MM.1S (cell line): ENCODE measurements at regions not wholly inside any gene's neighbourhood (a gene's known extent, or its start where the extent isn't known, plus 50 kb on each side); places are given as distances from the start of the nearest gene placed in this dataset.

ENCODE experiments used
- DNase-seq: peaks from one replicate; pipeline ENCODE4 v3.0.0-alpha.2; 2015
- H2AFZ ChIP-seq: fragments of 300-600 bp; sonication (generic); 2 replicates; pipeline ENCODE4 v1.6.0; 2016; ENCODE audit warnings: antibody characterized with exemption, low read length
- H3F3A ChIP-seq: fragments of 300-600 bp; sonication (generic); 2 replicates; pipeline ENCODE4 v1.6.1; 2016; ENCODE audit warnings: mild to moderate bottlenecking, antibody characterized with exemption, low read length, moderate library complexity, mixed read lengths; ENCODE audit not compliant: insufficient read depth
- H3K27ac ChIP-seq: fragments of 300-600 bp; sonication (generic); 2 replicates; pipeline ENCODE4 v1.5.1; 2016; ENCODE audit warnings: mild to moderate bottlenecking, low read length
- H3K27me3 ChIP-seq: fragments of 300-600 bp; sonication (generic); replicated peaks from 2 replicates; pipeline ENCODE4 v1.6.0; 2016; ENCODE audit warnings: low read length; ENCODE audit not compliant: insufficient read depth
- H3K36me3 ChIP-seq: fragments of 300-600 bp; sonication (generic); replicated peaks from 2 replicates; pipeline ENCODE4 v1.6.1; 2016; ENCODE audit warnings: mild to moderate bottlenecking, low read length, mixed read lengths; ENCODE audit not compliant: insufficient read depth
- H3K4me1 ChIP-seq: fragments of 300-600 bp; sonication (generic); 2 replicates; pipeline ENCODE4 v1.6.1; 2016; ENCODE audit warnings: low read length, mixed read lengths
- H3K4me2 ChIP-seq: fragments of 300-600 bp; sonication (generic); 2 replicates; pipeline ENCODE4 v1.6.0; 2016; ENCODE audit warnings: low read depth, low read length
- H3K4me3 ChIP-seq: fragments of 300-600 bp; sonication (generic); 2 replicates; pipeline ENCODE4 v1.5.1; 2016; ENCODE audit warnings: low read length, mixed read lengths
- H3K79me2 ChIP-seq: fragments of 300-600 bp; sonication (generic); 2 replicates; pipeline ENCODE4 v1.6.1; 2016; ENCODE audit warnings: mixed run types, low read length, mixed read lengths
- H3K9ac ChIP-seq: fragments of 300-600 bp; sonication (generic); 2 replicates; pipeline ENCODE4 v1.6.1; 2016; ENCODE audit warnings: low read length, mixed read lengths
- H3K9me2 ChIP-seq: fragments of 300-600 bp; sonication (generic); replicated peaks from 2 replicates; pipeline ENCODE4 v1.6.1; 2016; ENCODE audit warnings: mild to moderate bottlenecking, low read length, mixed read lengths; ENCODE audit not compliant: insufficient read depth
- H3K9me3 ChIP-seq: fragments of 300-600 bp; sonication (generic); replicated peaks from 2 replicates; pipeline ENCODE4 v1.6.1; 2016; ENCODE audit warnings: mild to moderate bottlenecking, low read length, mixed read lengths; ENCODE audit not compliant: insufficient read depth
- H4K20me1 ChIP-seq: fragments of 300-600 bp; sonication (generic); 2 replicates; pipeline ENCODE4 v1.6.1; 2016; ENCODE audit warnings: mild to moderate bottlenecking, low read length, moderate library complexity, mixed read lengths; ENCODE audit not compliant: insufficient read depth
- CTCF ChIP-seq: fragments of 300-600 bp; sonication (generic); IDR thresholded peaks from 2 replicates; pipeline ENCODE4 v1.5.1; 2016; ENCODE audit warnings: antibody characterized with exemption, low read length, mixed read lengths
- EZH2 ChIP-seq: fragments of 300-600 bp; sonication (generic); optimal IDR thresholded peaks from 2 replicates; pipeline ENCODE3; 2017; ENCODE audit warnings: low read depth, mild to moderate bottlenecking, antibody characterized with exemption, low read length, mixed read lengths
- EZH2phosphoT487 ChIP-seq: fragments of 300-600 bp; sonication (generic); IDR thresholded peaks from 2 replicates; pipeline ENCODE4 v1.6.1; 2018; ENCODE audit warnings: antibody characterized with exemption, low read length

- Histone ChIP-seq H4K20me1 (no peaks in the 10 kb centered on the region), H3K4me2 (no peak overlapping the region), H3K27ac (no peak overlapping the region), H3K27me3 (no peaks in the 10 kb centered on the region), H3K9me3 (no peaks in the 10 kb centered on the region), H3K36me3 (no peaks in the 10 kb centered on the region), H3K4me3 (no peak overlapping the region), H2AFZ (no peak overlapping the region), H3F3A (no peaks in the 10 kb centered on the region), H3K9me2 (no peaks in the 10 kb centered on the region), H3K79me2 (no peaks in the 10 kb centered on the region), H3K9ac (no peak overlapping the region), H3K4me1 (no peaks in the 10 kb centered on the region)
- TF ChIP-seq EZH2phosphoT487 = no peak
- no peak for TF ChIP-seq EZH2
- no peak for TF ChIP-seq CTCF
- no peak for DNase-seq
Measured at GRCh38 chr12:107457362-107457935, 228.2 kb upstream of the PWP1 start.

- Histone ChIP-seq H3K27me3 (no peaks in the 10 kb centered on the region), H3F3A (no peaks in the 10 kb centered on the region), H3K27ac (no peak overlapping the region), H3K4me3 (no peak overlapping the region), H3K9me2 (no peaks in the 10 kb centered on the region), H2AFZ (no peak overlapping the region), H3K36me3 (no peaks in the 10 kb centered on the region), H3K79me2 (no peaks in the 10 kb centered on the region), H3K4me1 (no peaks in the 10 kb centered on the region), H3K9ac (no peak overlapping the region), H3K4me2 (no peak overlapping the region), H4K20me1 (no peaks in the 10 kb centered on the region), H3K9me3 (no peaks in the 10 kb centered on the region)
- no peak for DNase-seq
- TF ChIP-seq EZH2phosphoT487 (no peak), EZH2 (no peak), CTCF (no peak)
Measured at GRCh38 chr12:107458163-107458562, 227.4 kb upstream of the PWP1 start.

- TF ChIP-seq EZH2 = no peak
- H3K4me3 ChIP-seq = no peak overlapping the region
- no peak overlapping the region for H3K4me2 ChIP-seq
- H3K9me3 ChIP-seq = no peaks in the 10 kb centered on the region
- no peak overlapping the region for H2AFZ ChIP-seq
- DNase-seq = no peak
- H4K20me1 ChIP-seq = no peaks in the 10 kb centered on the region
- no peak overlapping the region for H3K9ac ChIP-seq
- H3F3A ChIP-seq = no peaks in the 10 kb centered on the region
- no peaks in the 10 kb centered on the region for H3K27me3 ChIP-seq
- no peak overlapping the region for H3K27ac ChIP-seq
- H3K79me2 ChIP-seq = no peaks in the 10 kb centered on the region
- no peaks in the 10 kb centered on the region for H3K9me2 ChIP-seq
- no peaks in the 10 kb centered on the region for H3K36me3 ChIP-seq
- H3K4me1 ChIP-seq = peaks cover 3% of the 10 kb centered on the region; the same call in 1 of the 2 replicates
Measured at GRCh38 chr12:107458990-107459389, 226.6 kb upstream of the PWP1 start.

GRCh38 chr12:107459641-107460040 lies 226.0 kb upstream of the PWP1 start:
- DNase-seq = no peak
- TF ChIP-seq EZH2 (no peak), EZH2phosphoT487 (no peak), CTCF (no peak)

More at GRCh38 chr12:107459641-107460040, 226.0 kb upstream of the PWP1 start:
- H3K4me2 ChIP-seq = no peak overlapping the region
- no peaks in the 10 kb centered on the region for H3K36me3 ChIP-seq
- H3F3A ChIP-seq = no peaks in the 10 kb centered on the region
- no peaks in the 10 kb centered on the region for H4K20me1 ChIP-seq
- H3K27me3 ChIP-seq = no peaks in the 10 kb centered on the region
- no peak overlapping the region for H3K4me3 ChIP-seq
- H3K9me2 ChIP-seq = no peaks in the 10 kb centered on the region
- no peaks in the 10 kb centered on the region for H3K9me3 ChIP-seq
- no peak overlapping the region for H3K27ac ChIP-seq
- H2AFZ ChIP-seq = no peak overlapping the region
- peaks cover 3% of the 10 kb centered on the region; the same call in 1 of the 2 replicates for H3K4me1 ChIP-seq
- no peak overlapping the region for H3K9ac ChIP-seq
- no peaks in the 10 kb centered on the region for H3K79me2 ChIP-seq
